Rectal smooth muscle tissue (tissue), 1 donor: ENCODE measurements at regions not wholly inside any gene's neighbourhood (a gene's known extent, or its start where the extent isn't known, plus 50 kb on each side); places are given as distances from the start of the nearest gene placed in this dataset.

Experiments
- H3K27ac ChIP-seq: one replicate; pipeline ENCODE4 v1.7.0; 2013; ENCODE audit warnings: low read depth, low read length, inconsistent platforms
- H3K27me3 ChIP-seq: one replicate; pipeline ENCODE4 v1.7.0; 2013; ENCODE audit warnings: low read length; ENCODE audit not compliant: control insufficient read depth, insufficient read depth
- H3K36me3 ChIP-seq: one replicate; pipeline ENCODE4 v1.7.0; 2013; ENCODE audit warnings: low read length; ENCODE audit not compliant: control insufficient read depth, insufficient read depth
- H3K4me1 ChIP-seq: one replicate; pipeline ENCODE4 v1.7.0; 2013; ENCODE audit warnings: low read length; ENCODE audit not compliant: control insufficient read depth, insufficient read depth
- H3K4me3 ChIP-seq: one replicate; pipeline ENCODE4 v1.7.0; 2013; ENCODE audit warnings: low read length
- H3K9ac ChIP-seq: one replicate; pipeline ENCODE4 v1.7.0; 2013; ENCODE audit warnings: low read length

GRCh38 chr1:90476994-90477393 is 240.1 kb downstream of the BARHL2 start:
- Histone ChIP-seq H3K36me3 (no peaks in the 10 kb centered on the region), H3K27ac (no peak overlapping the region), H3K9ac (no peak overlapping the region), H3K4me3 (no peak overlapping the region), H3K4me1 (no peaks in the 10 kb centered on the region), H3K27me3 (no peaks in the 10 kb centered on the region)

DNA sequence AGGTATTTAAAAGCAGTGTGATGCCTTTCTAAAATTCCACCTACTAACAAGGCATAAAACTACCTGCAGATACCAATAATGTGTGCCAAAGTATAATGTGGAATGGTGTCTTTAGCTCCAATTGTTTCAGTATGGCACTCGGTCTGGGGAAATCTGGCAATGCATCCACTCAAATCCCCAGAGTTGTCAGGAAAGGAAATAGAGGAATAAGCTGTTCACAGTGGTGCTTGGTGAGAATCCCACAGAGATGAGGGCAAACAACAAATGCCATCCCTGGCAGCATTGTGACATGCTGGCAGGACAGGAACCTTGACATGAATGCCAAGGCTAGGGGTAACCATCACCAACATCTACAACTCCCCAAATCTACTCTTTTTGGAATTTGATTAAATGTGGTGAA is 240.7 kb downstream of the BARHL2 start:
- no peak overlapping the region for H3K27ac ChIP-seq
- no peaks in the 10 kb centered on the region for H3K27me3 ChIP-seq
- H3K9ac ChIP-seq = no peak overlapping the region
- H3K4me1 ChIP-seq = no peaks in the 10 kb centered on the region
- H3K4me3 ChIP-seq = no peak overlapping the region
- no peaks in the 10 kb centered on the region for H3K36me3 ChIP-seq

GRCh38 chr1:90475631-90476030 is 241.5 kb downstream of the BARHL2 start:
- Histone ChIP-seq H3K4me1 (no peaks in the 10 kb centered on the region), H3K9ac (no peak overlapping the region), H3K27ac (no peak overlapping the region), H3K36me3 (no peaks in the 10 kb centered on the region), H3K4me3 (no peak overlapping the region), H3K27me3 (no peaks in the 10 kb centered on the region)

DNA sequence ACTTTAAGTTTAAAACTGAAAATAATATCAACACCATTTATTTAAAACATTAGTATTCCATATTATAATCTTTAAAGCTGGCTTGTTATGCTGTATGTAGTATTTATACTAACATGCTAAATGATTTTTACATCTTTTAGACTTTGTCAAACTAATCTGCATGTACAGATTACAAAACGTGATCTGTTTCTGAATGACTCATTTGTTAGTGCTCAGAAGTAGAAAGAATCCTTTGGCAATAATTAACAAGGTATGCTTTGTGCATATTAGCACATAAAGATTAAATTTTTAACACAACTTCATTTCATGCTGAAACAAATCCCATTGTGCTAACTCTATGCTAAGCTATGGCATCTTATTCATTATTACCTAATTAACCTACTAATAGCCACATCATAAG is 242.4 kb downstream of the BARHL2 start:
- no peaks in the 10 kb centered on the region for H3K36me3 ChIP-seq
- H3K27ac ChIP-seq = no peak overlapping the region
- H3K4me3 ChIP-seq = no peak overlapping the region
- H3K4me1 ChIP-seq = no peaks in the 10 kb centered on the region
- H3K27me3 ChIP-seq = no peaks in the 10 kb centered on the region
- no peak overlapping the region for H3K9ac ChIP-seq

DNA sequence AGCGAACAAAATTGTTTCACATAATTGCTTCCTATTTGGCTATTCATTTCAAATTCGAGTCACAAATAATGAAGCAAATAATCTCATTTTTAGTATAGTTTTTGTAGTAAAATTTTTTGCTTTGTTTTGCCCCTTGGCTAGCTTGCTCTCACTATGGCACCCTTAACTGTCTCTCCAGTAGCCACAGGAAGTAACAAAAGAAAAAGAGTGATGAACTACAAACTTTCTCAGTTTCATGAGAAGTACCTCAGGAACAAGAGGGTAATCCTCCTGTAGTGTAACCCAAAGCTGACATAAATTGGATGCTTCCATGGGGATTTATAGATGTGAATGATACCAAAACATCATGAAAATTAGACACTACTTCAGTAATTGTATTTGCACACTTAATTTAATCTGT is 242.9 kb downstream of the BARHL2 start:
- H3K36me3 ChIP-seq = no peaks in the 10 kb centered on the region
- H3K27ac ChIP-seq = no peak overlapping the region
- no peaks in the 10 kb centered on the region for H3K4me1 ChIP-seq
- H3K4me3 ChIP-seq = no peak overlapping the region
- H3K27me3 ChIP-seq = no peaks in the 10 kb centered on the region
- H3K9ac ChIP-seq = no peak overlapping the region

DNA sequence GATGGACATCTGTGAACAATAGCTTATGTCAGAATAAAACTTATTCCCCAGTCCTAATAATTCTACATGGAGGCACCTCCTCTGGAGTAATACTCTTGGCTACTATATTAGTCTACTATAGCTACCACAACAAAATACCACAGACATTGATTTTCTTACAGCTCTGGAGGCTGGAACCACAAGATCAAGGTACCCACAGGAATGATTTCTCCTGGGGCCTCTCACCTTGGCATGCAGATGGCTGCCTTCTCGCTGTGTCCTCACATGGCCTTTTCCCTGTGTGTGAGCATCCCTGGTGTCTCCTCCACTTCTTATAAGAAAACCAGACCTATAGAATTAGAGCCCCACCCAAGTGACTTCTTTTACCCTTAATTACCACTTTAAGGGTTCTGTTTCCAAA is 244.3 kb downstream of the BARHL2 start:
- Histone ChIP-seq H3K36me3 (no peaks in the 10 kb centered on the region), H3K4me3 (no peak overlapping the region), H3K27ac (no peak overlapping the region), H3K4me1 (no peaks in the 10 kb centered on the region), H3K27me3 (no peaks in the 10 kb centered on the region), H3K9ac (no peak overlapping the region)

DNA sequence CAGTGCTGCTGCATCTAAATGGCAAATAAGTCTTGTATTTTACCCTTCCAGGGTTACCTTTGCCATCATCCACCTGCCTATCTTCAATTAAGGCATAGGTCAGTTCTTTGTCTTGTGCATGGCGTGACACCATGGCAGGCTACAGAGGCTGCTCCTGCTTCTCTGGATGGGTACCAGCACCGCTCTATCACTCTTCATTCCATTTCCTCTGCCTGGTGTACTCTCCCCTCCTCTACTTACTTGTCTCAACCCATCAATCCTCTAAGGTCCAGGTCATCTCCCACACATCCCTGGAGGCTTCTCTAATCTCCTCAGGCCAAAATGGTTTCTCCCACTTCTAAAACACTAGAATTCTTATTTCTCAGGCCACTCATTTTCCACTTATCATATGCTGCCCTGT is 257.5 kb downstream of the BARHL2 start:
- no peak overlapping the region for H3K27ac ChIP-seq
- H3K27me3 ChIP-seq = no peaks in the 10 kb centered on the region
- H3K9ac ChIP-seq = no peak overlapping the region
- H3K4me1 ChIP-seq = no peaks in the 10 kb centered on the region
- H3K4me3 ChIP-seq = no peak overlapping the region
- no peaks in the 10 kb centered on the region for H3K36me3 ChIP-seq

- Histone ChIP-seq H3K4me1 (no peaks in the 10 kb centered on the region), H3K27me3 (no peaks in the 10 kb centered on the region), H3K4me3 (no peak overlapping the region), H3K36me3 (no peaks in the 10 kb centered on the region), H3K27ac (no peak overlapping the region), H3K9ac (no peak overlapping the region)
Observed at GRCh38 chr1:90457985-90458384, 259.1 kb downstream of the BARHL2 start.

- Histone ChIP-seq H3K27ac (no peak overlapping the region), H3K4me3 (no peak overlapping the region), H3K36me3 (no peaks in the 10 kb centered on the region), H3K9ac (no peak overlapping the region), H3K27me3 (no peaks in the 10 kb centered on the region), H3K4me1 (no peaks in the 10 kb centered on the region)
Observed at GRCh38 chr1:90452491-90452890, 264.6 kb downstream of the BARHL2 start.

GRCh38 chr1:90443354-90443753 is 273.7 kb downstream of the BARHL2 start:
- Histone ChIP-seq H3K27ac (no peak overlapping the region), H3K4me3 (no peak overlapping the region), H3K4me1 (no peaks in the 10 kb centered on the region), H3K9ac (no peak overlapping the region), H3K27me3 (no peaks in the 10 kb centered on the region), H3K36me3 (no peaks in the 10 kb centered on the region)

DNA sequence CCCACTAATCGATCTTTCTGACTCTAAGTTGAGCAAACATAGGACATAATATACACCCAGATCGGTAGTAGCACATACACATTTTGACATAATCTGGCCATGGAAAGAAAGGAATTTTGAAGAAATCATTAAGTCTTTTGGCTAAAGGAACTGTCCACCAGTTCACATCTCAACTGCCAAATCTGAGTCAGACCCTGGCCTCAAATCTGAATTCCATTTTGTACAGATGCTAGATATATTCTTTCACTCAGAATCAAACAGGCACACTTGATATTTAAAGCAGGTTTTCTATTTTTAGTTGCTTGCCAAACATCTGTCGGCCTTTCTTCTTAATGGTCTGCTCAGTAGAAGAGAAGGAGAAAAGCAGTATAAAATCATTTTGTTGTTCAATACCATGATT is 281.8 kb downstream of the BARHL2 start:
- no peak overlapping the region for H3K27ac ChIP-seq
- H3K27me3 ChIP-seq = no peaks in the 10 kb centered on the region

DNA sequence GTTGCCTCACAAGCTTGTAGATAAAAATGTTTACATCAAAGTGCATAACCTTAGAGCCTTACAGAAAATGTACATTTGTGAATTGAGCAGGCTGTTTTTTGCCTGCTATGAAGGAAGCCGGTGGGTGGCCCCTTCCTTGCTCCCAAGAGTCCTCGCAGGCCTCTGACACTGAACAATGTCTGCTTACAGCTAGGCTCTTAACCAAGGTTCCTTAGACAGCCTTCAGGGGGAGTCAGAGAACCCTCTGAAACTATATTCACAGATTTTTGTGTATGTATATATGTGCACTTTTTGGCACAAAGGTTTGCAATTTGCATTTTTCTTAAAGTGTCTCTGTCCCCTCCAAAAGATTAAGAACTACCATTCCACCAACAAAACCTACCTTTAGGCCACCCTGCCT is 282.6 kb downstream of the BARHL2 start:
- Histone ChIP-seq H3K9ac (no peak overlapping the region), H3K36me3 (no peaks in the 10 kb centered on the region)

More for the DNA sequence above, 281.8 kb downstream of the BARHL2 start:
- Histone ChIP-seq H3K4me1 (no peaks in the 10 kb centered on the region), H3K4me3 (no peak overlapping the region), H3K36me3 (no peaks in the 10 kb centered on the region), H3K9ac (no peak overlapping the region)

GRCh38 chr1:90417126-90417525 is 300.0 kb downstream of the BARHL2 start:
- Histone ChIP-seq H3K9ac (no peak overlapping the region), H3K4me3 (no peak overlapping the region), H3K36me3 (no peaks in the 10 kb centered on the region), H3K27me3 (no peaks in the 10 kb centered on the region), H3K4me1 (no peaks in the 10 kb centered on the region), H3K27ac (no peak overlapping the region)

More for the DNA sequence above, 282.6 kb downstream of the BARHL2 start:
- Histone ChIP-seq H3K4me1 (no peaks in the 10 kb centered on the region), H3K27ac (no peak overlapping the region), H3K27me3 (no peaks in the 10 kb centered on the region), H3K4me3 (no peak overlapping the region)
